DMS114 treated with DMSO at 0.1 percent for 48 hours (cell line): ENCODE measurements at regions not wholly inside any gene's neighbourhood (a gene's known extent, or its start where the extent isn't known, plus 50 kb on each side); places are given as distances from the start of the nearest gene placed in this dataset.
"Not testable (repeated sequence)": the region's sequence is repeated elsewhere in the genome, so short reads cannot be mapped to it uniquely, and the experiment has no call there.

ENCODE experiments used
- DNase-seq: peaks from one replicate; lab custom pipeline; 2025; ENCODE audit not compliant: unreplicated experiment; lab: John Stamatoyannopoulos, UW

GRCh38 chr5:122665051-122665450, 109.8 kb upstream of the SNX2 start:
- no peak for DNase-seq

DNA sequence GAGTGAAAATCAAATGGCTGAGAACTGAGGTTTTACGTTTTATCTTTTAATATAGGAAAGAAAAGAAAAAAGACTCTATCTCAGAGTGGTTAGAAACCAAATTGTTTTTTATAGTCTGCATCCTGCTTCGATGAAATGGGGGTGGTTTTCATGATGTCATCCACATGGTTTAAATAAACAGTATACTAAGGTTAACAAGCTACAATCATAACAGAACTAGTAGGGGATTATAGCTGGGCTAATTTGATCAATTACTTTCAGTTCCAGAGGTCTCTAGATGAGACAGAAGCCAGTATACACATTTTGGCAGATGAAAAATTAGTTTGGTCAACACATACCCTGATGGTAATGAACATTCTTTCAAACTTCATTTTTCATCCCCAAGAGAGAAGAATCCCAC, 106.3 kb upstream of the SNX2 start:
- DNase-seq, result no peak

DNA sequence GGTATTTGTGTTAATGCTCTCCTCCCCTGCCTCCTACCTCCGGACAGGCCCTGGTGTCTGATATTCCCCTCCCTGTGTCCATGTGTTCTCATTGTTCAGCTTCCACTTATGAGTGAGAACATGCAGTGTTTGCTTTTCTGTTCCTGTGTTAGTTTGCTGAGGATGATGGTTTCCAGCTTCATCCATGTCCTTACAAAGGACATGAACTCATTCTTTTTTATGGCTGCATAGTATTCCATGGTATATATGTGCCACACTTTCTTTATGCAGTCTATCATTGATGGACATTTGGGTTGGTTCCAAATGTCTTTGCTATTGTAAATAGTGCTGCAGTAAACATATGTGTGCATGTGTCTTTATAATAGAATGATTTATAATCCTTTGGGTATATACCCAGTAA, 105.2 kb upstream of the SNX2 start:
- DNase-seq, result not testable (repeated sequence)

GRCh38 chr5:122673343-122673742, 101.5 kb upstream of the SNX2 start:
- no peak for DNase-seq

- no peak for DNase-seq
These were observed 100.5 kb upstream of the SNX2 start for GRCh38 chr5:122674385-122674784.

DNA sequence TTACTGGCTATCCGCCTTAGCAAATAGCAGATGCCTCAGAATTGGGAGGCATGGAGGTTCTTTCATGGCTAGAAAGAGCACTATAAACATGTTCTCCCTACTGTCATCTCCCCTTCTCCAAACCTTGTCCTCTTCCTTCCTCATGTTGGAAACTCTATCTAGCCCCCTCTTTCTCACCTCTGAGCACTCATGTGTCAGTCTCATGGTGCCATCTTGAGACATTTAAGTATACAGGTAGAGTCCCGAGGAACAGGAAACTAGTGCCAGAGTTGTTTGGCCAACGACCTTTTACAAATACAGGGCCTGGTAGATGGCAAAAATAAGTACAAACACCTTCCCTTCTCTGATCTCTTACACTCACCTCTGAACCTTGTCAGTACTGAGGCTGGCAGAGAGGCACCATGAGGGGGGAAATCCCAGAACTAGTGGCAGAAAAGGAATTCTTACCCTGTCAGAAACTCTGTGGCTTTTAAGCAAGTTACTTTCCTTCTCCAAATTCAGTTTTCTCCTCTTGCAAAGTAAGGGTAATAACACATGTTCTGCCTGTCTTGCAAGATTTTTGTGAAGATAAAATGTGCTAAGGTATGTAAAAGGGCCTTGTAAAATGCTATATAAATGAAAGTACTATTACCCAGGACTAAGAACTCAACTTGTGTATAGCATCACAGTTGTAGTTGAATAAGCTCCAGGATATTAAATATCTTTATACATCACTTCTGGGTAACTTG, 94.1 kb upstream of the SNX2 start:
- peak; percentile 6 for DNase-seq

DNA sequence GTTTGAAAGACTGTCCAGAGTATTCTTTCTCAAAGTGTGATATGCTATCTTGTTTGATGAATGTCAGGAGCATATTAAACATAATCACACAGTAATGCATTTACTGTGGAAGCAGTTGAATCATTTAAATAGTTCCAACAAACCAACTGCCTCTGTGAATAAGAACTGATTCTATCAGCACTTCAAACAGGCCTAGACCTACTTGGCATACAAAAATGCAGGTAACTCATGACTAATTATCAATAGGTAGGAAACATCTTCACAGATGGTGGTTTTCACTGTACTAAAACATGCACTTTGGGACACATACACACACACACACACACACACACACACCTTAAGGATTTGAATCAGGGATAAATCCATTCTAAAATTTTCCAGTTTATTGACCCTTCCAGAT, 91.2 kb upstream of the SNX2 start:
- no peak for DNase-seq

GRCh38 chr5:122690266-122690665, 84.6 kb upstream of the SNX2 start:
- no peak for DNase-seq

GRCh38 chr5:122691931-122692330, 82.9 kb upstream of the SNX2 start:
- no peak for DNase-seq

- DNase-seq, result no peak
These were observed 80.9 kb upstream of the SNX2 start for GRCh38 chr5:122693963-122694362.

DNA sequence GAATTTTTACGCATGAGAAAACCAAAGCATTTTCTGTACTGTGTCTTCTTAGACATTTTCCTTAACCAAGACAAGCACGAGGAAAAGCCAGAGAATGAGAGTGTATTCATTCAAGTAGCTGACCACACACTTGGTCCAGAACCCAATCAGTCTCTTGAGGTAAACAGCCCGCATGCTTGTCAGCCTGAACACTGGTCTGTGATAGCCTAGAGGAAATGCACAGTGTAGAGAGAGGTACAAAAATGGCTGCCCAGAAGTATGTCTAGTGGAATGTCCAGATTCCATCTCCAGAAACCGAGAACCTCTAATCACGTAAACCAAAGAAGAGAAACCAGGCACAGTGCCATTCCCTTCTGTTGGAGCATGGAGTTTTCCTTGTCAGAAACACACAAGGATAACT, 80.0 kb upstream of the SNX2 start:
- no peak for DNase-seq

DNA sequence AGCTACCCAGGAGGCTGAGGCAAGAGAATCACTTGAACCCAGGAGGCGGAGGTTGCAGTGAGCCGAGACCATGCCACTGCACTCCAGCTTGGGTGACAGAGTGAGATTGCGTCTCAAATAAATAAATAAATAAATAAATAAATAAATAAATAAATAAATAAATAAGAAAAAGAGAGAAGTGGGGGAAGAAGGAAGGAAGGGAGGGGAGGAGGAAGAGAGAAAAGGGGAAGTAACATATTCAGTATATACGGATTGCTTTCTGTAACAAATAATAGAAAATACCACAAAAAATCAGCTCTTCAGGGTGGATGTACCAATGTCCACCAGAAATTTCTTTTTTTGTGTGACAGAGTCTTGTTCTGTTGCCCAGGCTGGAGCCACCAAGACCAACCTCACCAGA, 78.1 kb upstream of the SNX2 start:
- DNase-seq, result not testable (repeated sequence)

- no peak for DNase-seq
These were observed 77.7 kb upstream of the SNX2 start for GRCh38 chr5:122697191-122697590.

- DNase-seq, result no peak
These were observed 75.7 kb upstream of the SNX2 start for GRCh38 chr5:122699201-122699600.

DNA sequence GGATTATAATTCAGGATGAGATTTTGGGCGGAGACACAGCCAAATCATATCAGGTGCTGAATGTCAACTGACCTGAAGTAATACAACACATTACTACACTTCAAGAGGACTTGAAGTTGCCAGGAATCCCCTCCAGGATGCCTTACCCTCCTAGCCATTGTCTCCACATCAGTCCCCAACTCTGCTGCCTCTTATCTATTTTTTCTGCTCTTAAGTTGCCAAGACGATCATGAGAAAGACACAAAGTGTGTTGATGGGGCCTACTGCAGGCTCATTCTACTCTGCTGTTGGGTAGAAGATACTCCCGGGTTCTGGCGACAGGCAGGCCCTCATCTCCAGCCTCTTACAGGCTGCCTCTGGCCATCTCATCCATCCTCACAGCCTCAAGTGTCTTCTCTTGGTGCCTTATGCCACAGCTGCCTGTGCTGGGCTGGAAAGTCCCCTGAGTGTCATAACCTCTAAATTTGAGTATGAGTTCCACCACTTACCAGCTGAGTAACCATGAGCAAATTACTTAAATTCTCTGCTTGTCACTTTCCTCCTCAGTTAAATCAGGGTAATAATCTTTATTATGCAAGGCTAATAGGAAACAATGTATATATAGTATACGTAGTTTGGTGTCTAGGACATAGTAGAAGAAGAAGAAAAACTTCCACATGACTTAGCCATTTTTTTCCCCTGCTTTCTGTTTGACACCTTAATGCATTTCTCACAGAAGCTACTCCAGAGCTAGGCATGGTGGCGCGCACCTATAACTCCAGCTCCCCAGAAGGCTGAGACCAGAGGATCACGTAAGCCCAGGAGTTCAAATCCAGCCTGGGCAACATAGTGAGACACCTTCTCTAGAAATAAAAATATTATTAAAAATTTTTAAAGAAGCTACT, 73.0 kb upstream of the SNX2 start:
- DNase-seq, result no peak

DNA sequence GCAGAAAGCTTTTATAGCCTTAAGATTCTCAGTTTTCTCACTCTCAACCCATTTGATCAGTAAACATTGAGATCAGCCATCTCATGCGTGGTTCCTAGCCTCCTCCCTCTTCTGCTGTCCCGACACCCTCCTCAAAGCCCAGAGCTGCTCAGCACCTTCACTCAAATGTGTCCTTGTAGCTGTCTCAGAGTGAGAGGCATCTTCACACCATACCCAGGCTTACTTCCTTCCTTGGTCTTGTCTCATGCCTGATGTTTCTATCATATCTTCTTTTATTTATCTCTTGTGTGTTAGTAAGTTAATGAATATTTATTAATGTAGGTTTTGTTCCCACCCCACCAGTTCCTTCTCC, 72.4 kb upstream of the SNX2 start:
- DNase-seq, result no peak

DNA sequence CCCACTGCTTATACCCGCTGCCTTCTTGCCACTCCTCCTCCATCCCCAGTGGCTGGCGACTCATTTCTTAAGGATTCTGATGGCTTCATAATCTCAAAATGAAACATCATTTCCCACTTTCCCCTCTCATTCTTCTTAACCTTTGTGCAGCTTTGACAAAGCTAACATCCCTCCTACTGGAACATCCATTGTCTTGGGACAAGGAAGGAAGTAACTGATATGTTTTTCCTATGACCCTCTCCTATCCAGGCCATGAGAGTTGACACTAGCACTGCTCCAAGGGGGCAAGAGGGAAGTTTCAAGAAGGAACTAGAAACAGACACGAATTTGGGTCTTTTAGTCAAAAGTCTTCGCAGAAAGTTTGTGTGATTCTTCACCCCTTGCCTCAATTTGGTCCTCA, 71.7 kb upstream of the SNX2 start:
- no peak for DNase-seq

DNA sequence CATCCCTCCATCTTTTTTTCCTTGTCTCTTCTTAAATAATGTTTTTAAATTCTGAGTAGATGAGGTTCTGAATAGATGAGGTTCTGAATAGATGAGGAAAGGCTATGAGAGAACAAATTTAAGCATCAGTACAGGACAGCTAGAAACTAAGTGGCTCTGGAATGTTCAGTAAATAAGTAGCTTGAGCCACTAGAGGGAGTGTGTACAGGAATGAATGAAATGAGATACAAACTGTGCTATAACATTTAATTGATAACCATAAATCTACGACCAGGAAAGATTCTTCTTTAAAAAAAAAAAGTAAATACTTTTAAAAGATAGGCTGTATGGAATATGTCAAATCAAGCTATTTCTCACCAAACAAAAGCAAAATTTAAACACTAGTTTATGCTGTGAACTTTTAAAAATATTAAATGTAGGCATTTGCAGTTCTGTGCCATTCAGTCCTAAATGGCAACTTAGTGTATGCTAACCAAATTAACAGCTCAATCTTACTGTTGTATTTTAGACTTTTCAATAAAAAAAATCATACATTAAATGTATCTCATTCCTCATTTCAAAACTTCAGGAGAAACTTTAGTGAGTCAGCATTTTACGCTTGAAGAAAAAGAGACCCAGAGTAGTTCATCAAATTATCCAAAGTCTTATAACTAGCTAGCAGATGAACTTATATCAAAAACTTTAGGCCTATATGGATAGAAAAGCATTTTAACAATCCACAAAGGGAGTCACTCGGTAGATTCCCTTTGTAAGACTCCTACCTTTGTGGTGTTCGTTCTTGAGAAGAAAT, 70.4 kb upstream of the SNX2 start:
- peak; percentile 81 for DNase-seq

DNA sequence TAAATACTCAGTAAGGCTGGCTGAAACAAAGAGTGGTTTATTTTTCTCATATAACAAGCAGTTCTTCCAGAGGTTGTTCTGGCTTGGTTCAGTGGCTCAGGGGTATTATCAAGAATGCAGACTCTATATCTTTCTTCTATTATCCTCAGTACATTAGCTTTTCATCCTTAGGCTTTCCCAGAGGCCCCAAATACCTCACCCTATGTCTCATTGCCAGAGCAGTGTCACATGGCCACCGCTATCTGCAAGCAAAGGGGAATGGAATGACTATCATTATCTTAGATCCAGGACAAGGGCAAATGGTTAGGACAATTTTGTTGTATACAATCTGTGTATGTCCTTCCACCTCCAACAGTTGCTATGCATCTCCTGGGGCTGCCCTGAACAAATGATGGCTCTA, 69.0 kb upstream of the SNX2 start:
- no peak for DNase-seq

DNA sequence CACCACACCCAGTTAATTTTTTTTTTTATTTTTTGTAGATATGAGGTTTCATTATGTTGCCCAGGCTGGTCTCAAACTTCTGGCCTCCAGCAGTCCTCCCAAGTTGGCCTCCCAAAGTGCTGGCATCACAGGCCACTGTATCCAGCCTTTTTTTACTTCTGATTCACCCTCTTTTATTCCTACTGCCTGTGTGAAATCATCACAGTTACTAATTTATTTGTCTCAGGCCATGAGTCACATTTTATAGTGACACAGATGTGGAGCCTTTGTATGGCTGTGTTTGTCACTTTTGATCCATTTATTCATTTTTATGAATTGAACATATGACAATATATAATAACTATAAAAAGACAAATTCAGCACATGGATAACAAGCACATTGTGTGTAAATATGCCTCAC, 67.1 kb upstream of the SNX2 start:
- DNase-seq, result no peak

GRCh38 chr5:122713041-122713440, 61.8 kb upstream of the SNX2 start:
- no peak for DNase-seq

- DNase-seq, result no peak
These were observed 59.8 kb upstream of the SNX2 start for GRCh38 chr5:122715095-122715494.
